D341Med (cell line): ENCODE measurements at regions not wholly inside any gene's neighbourhood (a gene's known extent, or its start where the extent isn't known, plus 50 kb on each side); places are given as distances from the start of the nearest gene placed in this dataset.

ENCODE experiments used
- DNase-seq: peaks from one replicate; pipeline ENCODE4 v3.0.0; 2012; ENCODE audit warnings: low spot score

GRCh38 chr17:73724341-73724740 lies 80.1 kb upstream of the SDK2 start:
- no peak for DNase-seq

GRCh38 chr17:73724990-73725389 lies 80.7 kb upstream of the SDK2 start:
- no peak for DNase-seq

- no peak for DNase-seq
Observed at GRCh38 chr17:73725794-73726515, 81.7 kb upstream of the SDK2 start.

- DNase-seq = no peak
Observed at GRCh38 chr17:73727941-73728340, 83.7 kb upstream of the SDK2 start.

- DNase-seq = no peak
Observed at GRCh38 chr17:73729101-73729500, 84.9 kb upstream of the SDK2 start.

GRCh38 chr17:73731733-73732132 lies 87.5 kb upstream of the SDK2 start:
- no peak for DNase-seq

GRCh38 chr17:73733517-73733916 lies 89.3 kb upstream of the SDK2 start:
- no peak for DNase-seq

GRCh38 chr17:73735245-73735644 lies 91.0 kb upstream of the SDK2 start:
- no peak for DNase-seq

GRCh38 chr17:73738751-73739575 lies 94.7 kb upstream of the SDK2 start:
- no peak for DNase-seq

GRCh38 chr17:73740370-73740769 lies 96.1 kb upstream of the SDK2 start:
- DNase-seq = no peak

- DNase-seq = no peak
Observed at GRCh38 chr17:73742948-73743381, 98.7 kb upstream of the SDK2 start.

- DNase-seq = no peak
Observed at GRCh38 chr17:73743518-73744201, 99.4 kb upstream of the SDK2 start.

- DNase-seq = peak; percentile 82
Observed at GRCh38 chr17:73744411-73744810, 100.2 kb upstream of the SDK2 start.

- DNase-seq = no peak
Observed at GRCh38 chr17:73746314-73747073, 102.2 kb upstream of the SDK2 start.

- DNase-seq = no peak
Observed at GRCh38 chr17:73747221-73748002, 103.2 kb upstream of the SDK2 start.

- DNase-seq = no peak
Observed at GRCh38 chr17:73748508-73748907, 104.3 kb upstream of the SDK2 start.

- DNase-seq = no peak
Observed at GRCh38 chr17:73749337-73749823, 105.1 kb upstream of the SDK2 start.

- no peak for DNase-seq
Observed at GRCh38 chr17:73749928-73750605, 105.8 kb upstream of the SDK2 start.

- DNase-seq = no peak
Observed at GRCh38 chr17:73750975-73751374, 106.7 kb upstream of the SDK2 start.

GRCh38 chr17:73753751-73754496 lies 109.7 kb upstream of the SDK2 start:
- DNase-seq = no peak
